SK-N-SH treated with all-trans-retinoic acid at 6 μM for 48 hours (cell line): ENCODE measurements at regions not wholly inside any gene's neighbourhood (a gene's known extent, or its start where the extent isn't known, plus 50 kb on each side); places are given as distances from the start of the nearest gene placed in this dataset.

Source experiments
- ATAC-seq: fragments of 200-7000 bp; cut with Tn5 transposase; 3 replicates; pipeline ENCODE4 v1.9.1; 2020; ENCODE audit warnings: mild to moderate bottlenecking, moderate library complexity
- ARNTL ChIP-seq: fragments of 450-650 bp; formaldehyde crosslinking; IDR thresholded peaks from 2 replicates; pipeline ENCODE4 v1.5.0; 2020; ENCODE audit warnings: low read depth, mild to moderate bottlenecking, moderate library complexity, borderline replicate concordance
- BACH2 ChIP-seq: fragments of 250-450 bp; sonication (Bioruptor Pico); IDR thresholded peaks from 2 replicates; pipeline ENCODE4 v1.9.0; 2021; ENCODE audit warnings: mild to moderate bottlenecking, borderline replicate concordance
- CREB5 ChIP-seq: fragments of 250-450 bp; sonication (Bioruptor Pico); IDR thresholded peaks from 2 replicates; pipeline ENCODE4 v1.5.1; 2020; ENCODE audit warnings: low read depth, mild to moderate bottlenecking, moderate library complexity
- CSDC2 ChIP-seq: fragments of 250-450 bp; sonication (Bioruptor Pico); IDR thresholded peaks from 2 replicates; pipeline ENCODE4 v1.5.0; 2020; ENCODE audit warnings: mild to moderate bottlenecking, moderate library complexity
- CSRNP3 ChIP-seq: fragments of 250-450 bp; sonication (Bioruptor Pico); IDR thresholded peaks from 2 replicates; pipeline ENCODE4 v1.5.1; 2021; ENCODE audit warnings: mild to moderate bottlenecking, moderate library complexity
- GLIS3 ChIP-seq: fragments of 250-450 bp; sonication (Bioruptor Pico); IDR thresholded peaks from 2 replicates; pipeline ENCODE4 v1.5.0; 2020; ENCODE audit warnings: mild to moderate bottlenecking, moderate library complexity
- ISL1 ChIP-seq: fragments of 250-450 bp; sonication (Bioruptor Pico); IDR thresholded peaks from 2 replicates; pipeline ENCODE4 v2.1.2; 2022; ENCODE audit warnings: mild to moderate bottlenecking, moderate library complexity
- PATZ1 ChIP-seq: fragments of 250-450 bp; sonication (Bioruptor Pico); IDR thresholded peaks from 2 replicates; pipeline ENCODE4 v1.8.0; 2020; ENCODE audit warnings: mild to moderate bottlenecking, moderate library complexity, borderline replicate concordance
- PPARA ChIP-seq: fragments of 250-450 bp; sonication (Bioruptor Pico); IDR thresholded peaks from 2 replicates; pipeline ENCODE4 v1.5.0; 2020; ENCODE audit warnings: mild to moderate bottlenecking, borderline replicate concordance
- SNAI2 ChIP-seq: fragments of 250-450 bp; sonication (Bioruptor Pico); IDR thresholded peaks from 2 replicates; pipeline ENCODE4 v1.5.0; 2020; ENCODE audit warnings: mild to moderate bottlenecking, moderate library complexity
- TCF4 ChIP-seq: fragments of 250-450 bp; sonication (Bioruptor Pico); IDR thresholded peaks from 2 replicates; pipeline ENCODE4 v1.8.0; 2021; ENCODE audit warnings: mild to moderate bottlenecking, moderate library complexity, borderline replicate concordance
- TOX ChIP-seq: fragments of 250-450 bp; sonication (Bioruptor Pico); IDR thresholded peaks from 2 replicates; pipeline ENCODE4 v1.8.0; 2021; ENCODE audit warnings: mild to moderate bottlenecking, moderate library complexity, borderline replicate concordance
- TSHZ2 ChIP-seq: fragments of 250-450 bp; sonication (Bioruptor Pico); IDR thresholded peaks from 2 replicates; pipeline ENCODE4 v1.5.0; 2020; ENCODE audit warnings: mild to moderate bottlenecking, moderate library complexity
- ZC3H10 ChIP-seq: fragments of 250-450 bp; sonication (Bioruptor Pico); IDR thresholded peaks from 2 replicates; pipeline ENCODE4 v1.5.1; 2021; ENCODE audit warnings: mild to moderate bottlenecking, moderate library complexity
- ZFP3 ChIP-seq: fragments of 250-450 bp; sonication (Bioruptor Pico); IDR thresholded peaks from 2 replicates; pipeline ENCODE4 v1.5.0; 2020; ENCODE audit warnings: mild to moderate bottlenecking, moderate library complexity
- ZFP30 ChIP-seq: fragments of 450-650 bp; formaldehyde crosslinking; IDR thresholded peaks from 2 replicates; pipeline ENCODE4 v1.5.0; 2022; ENCODE audit warnings: mild to moderate bottlenecking, moderate library complexity
- ZNF565 ChIP-seq: fragments of 450-650 bp; formaldehyde crosslinking; conservative IDR thresholded peaks from 2 replicates; pipeline ENCODE4 v1.5.0; 2020; ENCODE audit warnings: low read depth, mild to moderate bottlenecking, moderate library complexity
- ZNF70 ChIP-seq: fragments of 450-650 bp; formaldehyde crosslinking; IDR thresholded peaks from 2 replicates; pipeline ENCODE4 v1.5.0; 2020; ENCODE audit warnings: mild to moderate bottlenecking, moderate library complexity
- ZNF8 ChIP-seq: fragments of 450-650 bp; formaldehyde crosslinking; IDR thresholded peaks from 2 replicates; pipeline ENCODE4 v1.5.0; 2020; ENCODE audit warnings: mild to moderate bottlenecking, moderate library complexity

GRCh38 chr14:76933515-76933914 lies 95.0 kb downstream of the IRF2BPL start:
- no peak for ATAC-seq
- TF ChIP-seq PPARA (CRISPR knock-in tag): no peak
- no peak for TF ChIP-seq ZFP3 (CRISPR knock-in tag)
- TF ChIP-seq ZNF565 (CRISPR knock-in tag): no peak
- no peak for TF ChIP-seq GLIS3 (CRISPR knock-in tag)
- no peak for TF ChIP-seq ZNF8 (CRISPR knock-in tag)
- TF ChIP-seq SNAI2: no peak
- TF ChIP-seq CREB5 (CRISPR knock-in tag): no peak
- no peak for TF ChIP-seq TCF4
- no peak for TF ChIP-seq ZC3H10
- TF ChIP-seq TSHZ2: no peak
- no peak for TF ChIP-seq BACH2 (CRISPR knock-in tag)
- no peak for TF ChIP-seq PATZ1 (CRISPR knock-in tag)
- no peak for TF ChIP-seq CSDC2 (CRISPR knock-in tag)
- no peak for TF ChIP-seq CSRNP3 (CRISPR knock-in tag)
- no peak for TF ChIP-seq ZNF70
- TF ChIP-seq, all 23 proteins: peak for 0

- ATAC-seq: no peak
- TF ChIP-seq ARNTL (CRISPR knock-in tag): no peak
- TF ChIP-seq PPARA (CRISPR knock-in tag): no peak
- TF ChIP-seq ZNF8 (CRISPR knock-in tag): no peak
- no peak for TF ChIP-seq PATZ1 (CRISPR knock-in tag)
- no peak for TF ChIP-seq BACH2 (CRISPR knock-in tag)
- TF ChIP-seq GLIS3 (CRISPR knock-in tag): no peak
- TF ChIP-seq SNAI2: no peak
- no peak for TF ChIP-seq TCF4
- TF ChIP-seq ZNF70: no peak
- no peak for TF ChIP-seq ISL1 (CRISPR knock-in tag)
- TF ChIP-seq TOX (CRISPR knock-in tag): no peak
- TF ChIP-seq CREB5 (CRISPR knock-in tag): no peak
- TF ChIP-seq ZFP30 (CRISPR knock-in tag): no peak
- TF ChIP-seq ZFP3 (CRISPR knock-in tag): no peak
Observed at GRCh38 chr14:76931631-76932402, 96.7 kb downstream of the IRF2BPL start.
